Smooth muscle cell (in vitro differentiated cells): ENCODE measurements at regions not wholly inside any gene's neighbourhood (a gene's known extent, or its start where the extent isn't known, plus 50 kb on each side); places are given as distances from the start of the nearest gene placed in this dataset.
"Not testable (repeated sequence)": the region's sequence is repeated elsewhere in the genome, so short reads cannot be mapped to it uniquely, and the experiment has no call there.

Experiments
- DNase-seq: peaks from one replicate; lab custom pipeline; 2025; ENCODE audit not compliant: unreplicated experiment; lab: John Stamatoyannopoulos, UW
- H2AFZ ChIP-seq: fragments of 200-600 bp; sonication (generic); 2 replicates; pipeline ENCODE4 v1.6.0; 2016; ENCODE audit warnings: antibody characterized with exemption, low read depth, mild to moderate bottlenecking
- H3F3A ChIP-seq: fragments of 200-600 bp; sonication (generic); 2 replicates; pipeline ENCODE4 v1.6.0; 2017; ENCODE audit warnings: antibody characterized with exemption, low read depth
- H3K27ac ChIP-seq: fragments of 200-600 bp; sonication (generic); 2 replicates; pipeline ENCODE4 v1.5.1; 2016; ENCODE audit warnings: low read depth, mild to moderate bottlenecking
- H3K27me3 ChIP-seq: fragments of 200-600 bp; sonication (generic); 2 replicates; pipeline ENCODE4 v1.6.1; 2016; ENCODE audit warnings: low read depth, mild to moderate bottlenecking
- H3K36me3 ChIP-seq: fragments of 200-600 bp; sonication (generic); 2 replicates; pipeline ENCODE4 v1.5.1; 2016; ENCODE audit warnings: low read depth
- H3K4me1 ChIP-seq: fragments of 200-600 bp; sonication (generic); 2 replicates; pipeline ENCODE4 v1.5.1; 2016; ENCODE audit warnings: low read depth
- H3K4me2 ChIP-seq: fragments of 200-600 bp; sonication (generic); 2 replicates; pipeline ENCODE4 v1.6.0; 2016; ENCODE audit warnings: mild to moderate bottlenecking
- H3K4me3 ChIP-seq: fragments of 200-600 bp; sonication (generic); 2 replicates; pipeline ENCODE4 v1.5.1; 2016; ENCODE audit warnings: mild to moderate bottlenecking
- H3K79me2 ChIP-seq: fragments of 200-600 bp; sonication (generic); 2 replicates; pipeline ENCODE4 v1.6.0; 2016; ENCODE audit warnings: low read depth, mild to moderate bottlenecking
- H3K9ac ChIP-seq: fragments of 200-600 bp; sonication (generic); 2 replicates; pipeline ENCODE4 v1.6.0; 2016; ENCODE audit warnings: low read depth
- H3K9me3 ChIP-seq: fragments of 200-600 bp; sonication (generic); replicated peaks from 2 replicates; pipeline ENCODE4 v1.5.1; 2016; ENCODE audit warnings: low read depth
- H4K20me1 ChIP-seq: fragments of 200-600 bp; sonication (generic); 2 replicates; pipeline ENCODE4 v1.6.0; 2016; ENCODE audit warnings: low read depth
- WGBS: methylation state at CpG from one replicate; pipeline ENCODE4 v1.1.7; 2016; ENCODE audit warnings: low lambda C conversion rate; 5-methylcytosine and 5-hydroxymethylcytosine counted together
- TF ChIP-seq, protein P1 (sequence below): fragments of 200-600 bp; sonication (generic); IDR thresholded peaks from 2 replicates; pipeline ENCODE4 v1.5.1; 2017; ENCODE audit warnings: borderline replicate concordance, mild to moderate bottlenecking, antibody characterized with exemption; ENCODE audit not compliant: insufficient read depth, poor library complexity, severe bottlenecking

DNA sequence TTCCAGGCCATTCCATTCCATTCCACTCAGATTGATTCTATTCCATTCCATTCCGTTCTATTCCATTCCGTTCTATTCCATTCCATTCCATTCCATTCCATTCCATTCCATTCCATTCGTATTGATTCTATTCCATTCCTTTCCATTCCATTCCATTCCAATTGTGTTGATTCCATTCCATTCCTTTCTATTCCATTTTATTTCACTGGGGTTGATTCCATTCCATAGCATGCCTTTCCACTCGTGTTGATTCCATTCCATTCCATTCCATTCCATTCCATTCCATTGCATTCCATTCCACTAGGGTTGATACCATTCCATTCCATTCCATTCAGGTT lies 1142.3 kb downstream of the RPIA start:
- DNase-seq: no peak
- WGBS: 58% methylated on average over 4 of the region's 4 CpGs
- TF ChIP-seq, protein P1, sequence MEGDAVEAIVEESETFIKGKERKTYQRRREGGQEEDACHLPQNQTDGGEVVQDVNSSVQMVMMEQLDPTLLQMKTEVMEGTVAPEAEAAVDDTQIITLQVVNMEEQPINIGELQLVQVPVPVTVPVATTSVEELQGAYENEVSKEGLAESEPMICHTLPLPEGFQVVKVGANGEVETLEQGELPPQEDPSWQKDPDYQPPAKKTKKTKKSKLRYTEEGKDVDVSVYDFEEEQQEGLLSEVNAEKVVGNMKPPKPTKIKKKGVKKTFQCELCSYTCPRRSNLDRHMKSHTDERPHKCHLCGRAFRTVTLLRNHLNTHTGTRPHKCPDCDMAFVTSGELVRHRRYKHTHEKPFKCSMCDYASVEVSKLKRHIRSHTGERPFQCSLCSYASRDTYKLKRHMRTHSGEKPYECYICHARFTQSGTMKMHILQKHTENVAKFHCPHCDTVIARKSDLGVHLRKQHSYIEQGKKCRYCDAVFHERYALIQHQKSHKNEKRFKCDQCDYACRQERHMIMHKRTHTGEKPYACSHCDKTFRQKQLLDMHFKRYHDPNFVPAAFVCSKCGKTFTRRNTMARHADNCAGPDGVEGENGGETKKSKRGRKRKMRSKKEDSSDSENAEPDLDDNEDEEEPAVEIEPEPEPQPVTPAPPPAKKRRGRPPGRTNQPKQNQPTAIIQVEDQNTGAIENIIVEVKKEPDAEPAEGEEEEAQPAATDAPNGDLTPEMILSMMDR: no peak
- H3K4me1 ChIP-seq: no peaks in the 10 kb centered on the region
- H3K9me3 ChIP-seq: peaks cover 62% of the 10 kb centered on the region
- H3F3A ChIP-seq: no peaks in the 10 kb centered on the region
- H3K4me2 ChIP-seq: no peak overlapping the region
- H3K9ac ChIP-seq: no peak overlapping the region
- H4K20me1 ChIP-seq: no peaks in the 10 kb centered on the region
- no peaks in the 10 kb centered on the region for H3K27me3 ChIP-seq
- no peak overlapping the region for H2AFZ ChIP-seq
- H3K4me3 ChIP-seq: no peak overlapping the region
- H3K36me3 ChIP-seq: no peaks in the 10 kb centered on the region
- no peaks in the 10 kb centered on the region for H3K79me2 ChIP-seq
- H3K27ac ChIP-seq: no peak overlapping the region

DNA sequence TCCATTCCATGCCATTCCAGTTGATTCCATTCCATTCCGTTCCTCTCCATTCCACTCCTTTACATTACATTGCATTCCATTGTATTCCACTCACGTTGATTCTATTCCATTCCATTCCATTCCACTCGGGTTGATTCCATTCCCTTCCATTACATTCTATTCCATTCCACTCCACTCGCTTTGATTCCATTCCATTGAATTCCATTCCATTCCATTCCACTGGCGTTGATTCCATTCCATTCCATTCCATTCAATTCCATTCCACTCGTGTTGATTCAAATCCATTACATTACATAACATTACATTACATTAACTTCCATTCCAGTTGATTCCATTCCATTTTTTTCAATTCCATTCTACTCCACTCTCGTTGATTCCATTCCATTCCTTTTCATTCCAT lies 1142.8 kb downstream of the RPIA start:
- no peaks in the 10 kb centered on the region for H4K20me1 ChIP-seq
- DNase-seq: no peak
- H3K79me2 ChIP-seq: no peaks in the 10 kb centered on the region
- H3K9me3 ChIP-seq: peaks cover 60% of the 10 kb centered on the region
- 69% methylated on average over 7 of the region's 7 CpGs for WGBS
- no peak overlapping the region for H2AFZ ChIP-seq
- no peak overlapping the region for H3K27ac ChIP-seq
- no peaks in the 10 kb centered on the region for H3K27me3 ChIP-seq
- no peak overlapping the region for H3K4me2 ChIP-seq
- no peaks in the 10 kb centered on the region for H3K36me3 ChIP-seq
- no peaks in the 10 kb centered on the region for H3K4me1 ChIP-seq
- H3K9ac ChIP-seq: no peak overlapping the region
- TF ChIP-seq, protein P1: no peak
- no peaks in the 10 kb centered on the region for H3F3A ChIP-seq
- H3K4me3 ChIP-seq: no peak overlapping the region

DNA sequence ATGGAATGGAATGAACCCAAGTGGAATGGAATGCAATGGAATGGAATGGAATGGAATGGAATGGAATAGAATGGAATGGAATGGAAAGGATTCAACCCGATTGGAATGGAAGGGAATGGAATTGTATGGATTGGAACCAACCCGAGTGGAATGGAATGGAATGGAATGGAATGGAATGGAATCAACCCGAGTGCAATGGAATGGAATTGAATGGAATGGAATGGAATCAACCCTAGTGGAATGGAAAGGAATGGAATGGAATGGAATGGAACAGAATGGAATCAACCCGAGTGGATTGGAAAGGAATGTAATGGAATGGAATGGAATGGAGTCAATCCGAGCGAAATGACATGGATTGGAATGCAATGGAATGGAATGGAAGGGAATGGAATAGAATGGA lies 1144.9 kb downstream of the RPIA start:
- H3K4me3 ChIP-seq, H3K36me3 ChIP-seq, H3K4me2 ChIP-seq, H3F3A ChIP-seq, H3K79me2 ChIP-seq, H3K4me1 ChIP-seq, H3K9ac ChIP-seq, H3K27ac ChIP-seq, H2AFZ ChIP-seq, H4K20me1 ChIP-seq, H3K27me3 ChIP-seq, DNase-seq: not testable (repeated sequence)
- H3K9me3 ChIP-seq: peaks cover 50% of the 10 kb centered on the region
- WGBS: 63% methylated on average over 6 of the region's 6 CpGs

DNA sequence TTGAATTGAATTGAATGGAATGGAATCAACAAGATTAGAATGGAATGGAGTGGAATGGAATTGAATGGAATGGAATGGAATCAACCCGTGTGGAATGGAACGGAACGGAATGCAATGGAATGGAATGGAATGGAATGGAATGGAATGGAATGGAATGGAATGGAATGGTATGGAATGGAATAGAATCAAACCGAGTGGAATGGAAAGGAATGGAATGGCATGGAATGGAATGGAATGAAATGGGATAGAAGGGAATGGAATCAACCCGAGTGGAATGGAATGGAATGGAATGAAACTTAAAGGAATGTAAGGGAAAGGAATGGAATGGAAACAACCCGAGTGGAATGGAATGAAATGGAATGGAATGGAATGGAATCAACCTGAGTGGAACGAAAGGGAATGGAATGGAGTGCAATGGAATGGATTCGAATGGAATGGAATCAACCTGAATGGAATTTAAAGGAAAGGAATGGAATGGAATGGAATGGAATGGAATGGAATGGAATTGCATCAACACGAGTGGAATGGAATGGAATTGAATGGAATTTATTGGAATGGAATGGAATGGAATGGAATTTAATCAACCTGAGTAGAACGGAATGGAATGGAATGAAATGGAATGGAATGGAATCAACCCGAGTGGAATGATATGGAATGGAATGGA lies 1146.6 kb downstream of the RPIA start:
- no peaks in the 10 kb centered on the region for H3F3A ChIP-seq
- H3K36me3 ChIP-seq: no peaks in the 10 kb centered on the region
- H2AFZ ChIP-seq: no peak overlapping the region
- H3K4me2 ChIP-seq: no peak overlapping the region
- WGBS: 61% methylated on average over 11 of the region's 11 CpGs
- no peak overlapping the region for H3K9ac ChIP-seq
- H3K79me2 ChIP-seq: no peaks in the 10 kb centered on the region
- H3K27ac ChIP-seq: no peak overlapping the region
- TF ChIP-seq, protein P1: no peak
- peaks cover 42% of the 10 kb centered on the region for H3K9me3 ChIP-seq
- H4K20me1 ChIP-seq: no peaks in the 10 kb centered on the region
- DNase-seq: no peak
- H3K4me1 ChIP-seq: no peaks in the 10 kb centered on the region
- H3K27me3 ChIP-seq: no peaks in the 10 kb centered on the region
- H3K4me3 ChIP-seq: no peak overlapping the region

DNA sequence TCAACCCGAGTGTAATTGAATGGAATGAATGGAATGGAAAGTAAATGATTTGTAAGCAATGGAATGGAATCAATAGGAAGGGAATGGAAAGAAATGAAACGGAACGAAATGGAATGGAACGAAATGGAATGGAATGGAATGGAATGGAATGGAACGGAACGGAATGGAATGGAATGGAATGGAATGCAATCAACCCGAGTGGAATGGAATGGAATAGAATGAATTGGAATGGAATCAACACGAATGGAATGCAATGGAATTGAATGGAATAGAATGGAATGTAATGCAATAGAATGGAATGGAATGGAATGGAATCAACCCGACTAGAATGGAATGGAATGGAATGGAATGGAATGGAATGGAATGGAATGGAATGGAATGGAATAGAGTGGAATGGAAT lies 1148.7 kb downstream of the RPIA start:
- H3K27ac ChIP-seq, H3K4me2 ChIP-seq, H3F3A ChIP-seq, H3K36me3 ChIP-seq, H2AFZ ChIP-seq, H3K9ac ChIP-seq, H4K20me1 ChIP-seq, H3K4me1 ChIP-seq, H3K79me2 ChIP-seq, H3K27me3 ChIP-seq, H3K4me3 ChIP-seq, DNase-seq: not testable (repeated sequence)
- WGBS: 66% methylated on average over 9 of the region's 9 CpGs
- peaks cover 55% of the 10 kb centered on the region for H3K9me3 ChIP-seq

DNA sequence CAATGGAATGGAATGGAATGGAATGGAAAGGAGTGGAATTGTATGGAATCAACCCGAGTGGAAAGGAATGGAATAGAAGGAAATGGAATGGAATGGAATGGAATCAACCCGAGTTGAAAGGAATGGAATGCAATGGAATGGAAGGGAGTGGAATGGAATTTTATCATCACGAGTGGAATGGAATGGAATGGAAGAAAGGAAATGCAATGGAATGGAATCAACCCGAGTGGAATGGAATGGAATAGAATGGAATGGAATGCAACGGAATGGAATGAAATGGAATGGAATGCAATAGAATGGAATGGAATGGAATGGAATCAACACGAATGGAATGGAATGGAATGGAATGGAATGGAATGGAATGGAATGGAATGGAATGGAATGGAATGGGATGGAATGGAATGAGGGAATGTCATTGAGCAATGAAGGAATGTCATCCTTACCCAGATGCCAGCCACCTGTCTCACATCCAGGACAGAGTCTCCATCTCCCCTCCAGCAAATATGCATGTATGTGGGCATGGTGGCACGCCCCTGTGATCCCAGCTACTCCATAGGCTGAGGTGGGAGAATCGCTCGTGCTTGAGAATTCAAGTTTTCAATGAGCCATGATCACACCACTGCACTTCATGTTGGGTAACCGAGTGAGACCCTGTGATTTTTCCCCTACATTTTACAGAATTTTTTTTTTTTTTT lies 1149.5 kb downstream of the RPIA start:
- H3K36me3 ChIP-seq, H3K27ac ChIP-seq, H3K4me3 ChIP-seq, H3F3A ChIP-seq, DNase-seq, H3K79me2 ChIP-seq, H3K27me3 ChIP-seq, H3K4me2 ChIP-seq, H4K20me1 ChIP-seq, H3K9ac ChIP-seq, H3K4me1 ChIP-seq, H2AFZ ChIP-seq: not testable (repeated sequence)
- WGBS: 64% methylated on average over 10 of the region's 10 CpGs
- peaks cover 57% of the 10 kb centered on the region for H3K9me3 ChIP-seq
